NCI-H446 treated with DMSO at 0.1 percent for 48 hours (cell line): ENCODE measurements at regions not wholly inside any gene's neighbourhood (a gene's known extent, or its start where the extent isn't known, plus 50 kb on each side); places are given as distances from the start of the nearest gene placed in this dataset.

ENCODE experiments used
- DNase-seq: peaks from one replicate; lab custom pipeline; 2025; lab: John Stamatoyannopoulos, UW

GRCh38 chrY:26408671-26409328, 786.9 kb downstream of the CDY1 start:
- DNase-seq = no peak

GRCh38 chrY:26409329-26409712, 787.4 kb downstream of the CDY1 start:
- DNase-seq = no peak
